HG03575 (cell line): ENCODE measurements at regions not wholly inside any gene's neighbourhood (a gene's known extent, or its start where the extent isn't known, plus 50 kb on each side); places are given as distances from the start of the nearest gene placed in this dataset.

Source experiments
- ATAC-seq: cut with Tn5 transposase; IDR thresholded peaks from one replicate; pipeline ENCODE4 v1.9.1; 2021; ENCODE audit not compliant: unreplicated experiment, insufficient number of reproducible peaks, low FRiP score; ENCODE audit errors: extremely low read depth

DNA sequence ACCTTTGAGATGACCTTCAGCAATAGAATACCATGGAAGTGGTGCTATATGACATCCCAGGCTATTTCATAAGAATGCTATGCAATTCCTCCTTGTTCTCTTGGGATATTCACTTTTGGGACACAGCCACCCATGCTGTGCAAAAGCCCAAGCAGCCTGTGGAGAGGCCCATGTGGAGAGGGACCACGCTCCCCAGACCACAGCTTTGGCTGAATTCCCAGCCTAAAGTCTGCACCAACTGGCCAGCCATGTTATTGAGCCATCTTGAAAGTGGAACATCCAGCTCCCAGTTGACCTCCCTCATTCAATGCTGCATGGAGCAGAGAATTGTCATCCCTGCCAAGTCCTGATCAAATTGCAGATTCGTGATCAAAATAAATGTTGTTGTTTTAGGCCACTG, 275.1 kb downstream of the SUDS3 start:
- ATAC-seq = no peak

DNA sequence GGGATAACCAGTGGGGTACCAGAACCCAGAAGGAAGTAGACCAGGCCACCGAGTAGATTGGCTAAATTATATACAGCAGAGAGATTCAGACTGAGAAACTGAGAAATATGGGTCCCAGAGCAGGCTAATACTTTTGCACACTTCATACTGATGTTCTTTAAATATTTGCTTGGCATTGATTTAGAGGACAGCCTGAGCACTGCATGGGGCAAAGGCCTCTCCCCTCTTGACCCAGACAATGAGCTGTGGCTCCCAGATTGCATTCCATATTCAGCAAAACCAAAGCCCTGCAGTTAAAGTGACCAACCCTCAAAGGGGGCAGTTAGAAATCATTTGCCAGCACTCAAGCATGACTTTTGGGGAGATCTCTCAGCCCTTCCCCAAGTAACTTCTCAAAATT, 279.2 kb downstream of the SUDS3 start:
- no peak for ATAC-seq

- ATAC-seq = no peak
Observed at GRCh38 chr12:118680356-118680963, 300.9 kb upstream of the SRRM4 start.

- ATAC-seq = peak; percentile 86
Observed at GRCh38 chr12:118682656-118683055, 298.7 kb upstream of the SRRM4 start.

- no peak for ATAC-seq
Observed at GRCh38 chr12:118685983-118686607, 295.2 kb upstream of the SRRM4 start.

- ATAC-seq = peak; percentile 81
Observed at GRCh38 chr12:118689793-118690192, 291.5 kb upstream of the SRRM4 start.

DNA sequence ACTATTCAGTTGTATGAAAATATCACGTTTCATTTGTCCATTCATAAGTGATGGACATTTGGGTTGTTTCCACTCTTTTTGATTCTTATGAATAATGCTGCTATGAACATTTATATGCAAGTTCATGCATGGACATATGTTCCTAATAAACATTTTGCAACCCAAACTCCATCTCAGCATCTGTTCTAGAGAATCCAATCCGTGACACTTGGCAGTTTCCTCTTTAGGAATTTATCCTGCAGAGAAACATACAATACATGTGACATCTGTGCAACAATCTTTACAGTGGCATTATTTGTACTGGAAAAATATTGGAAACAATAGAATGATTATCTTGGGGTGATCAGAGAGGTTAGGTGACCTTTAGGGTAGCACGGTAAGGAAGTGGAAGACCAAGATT, 290.8 kb upstream of the SRRM4 start:
- no peak for ATAC-seq

DNA sequence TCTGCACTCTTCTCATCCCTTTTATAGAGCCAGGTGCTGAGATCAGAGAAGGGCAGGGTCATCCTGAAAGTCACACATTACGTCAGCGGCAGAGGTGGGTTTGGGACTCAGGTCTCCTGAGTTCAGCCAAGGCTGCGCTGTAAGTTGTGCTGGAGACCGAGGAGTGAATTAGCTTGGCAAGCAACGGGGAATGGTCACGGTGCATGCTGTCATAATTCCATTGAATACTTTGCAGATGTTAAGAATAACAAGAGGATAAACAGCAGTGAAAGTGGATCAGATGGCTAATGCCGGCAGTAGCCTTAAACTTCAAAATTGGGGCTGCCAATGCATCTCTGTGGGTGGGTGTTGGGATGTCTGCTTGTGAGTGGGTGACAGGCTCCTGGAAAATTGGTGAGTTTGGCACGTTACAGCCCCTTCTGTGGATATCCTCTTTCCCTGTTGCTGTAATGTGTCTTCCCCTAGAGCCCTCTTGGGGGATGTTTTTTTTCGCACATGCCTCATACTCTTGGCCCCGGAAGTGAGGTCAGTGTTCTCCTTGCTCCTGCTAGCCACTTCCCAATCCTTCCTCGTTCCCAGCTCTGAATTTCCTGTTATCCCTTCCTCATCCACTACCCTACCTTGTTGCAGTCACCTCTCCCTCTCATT, 287.1 kb upstream of the SRRM4 start:
- no peak for ATAC-seq

DNA sequence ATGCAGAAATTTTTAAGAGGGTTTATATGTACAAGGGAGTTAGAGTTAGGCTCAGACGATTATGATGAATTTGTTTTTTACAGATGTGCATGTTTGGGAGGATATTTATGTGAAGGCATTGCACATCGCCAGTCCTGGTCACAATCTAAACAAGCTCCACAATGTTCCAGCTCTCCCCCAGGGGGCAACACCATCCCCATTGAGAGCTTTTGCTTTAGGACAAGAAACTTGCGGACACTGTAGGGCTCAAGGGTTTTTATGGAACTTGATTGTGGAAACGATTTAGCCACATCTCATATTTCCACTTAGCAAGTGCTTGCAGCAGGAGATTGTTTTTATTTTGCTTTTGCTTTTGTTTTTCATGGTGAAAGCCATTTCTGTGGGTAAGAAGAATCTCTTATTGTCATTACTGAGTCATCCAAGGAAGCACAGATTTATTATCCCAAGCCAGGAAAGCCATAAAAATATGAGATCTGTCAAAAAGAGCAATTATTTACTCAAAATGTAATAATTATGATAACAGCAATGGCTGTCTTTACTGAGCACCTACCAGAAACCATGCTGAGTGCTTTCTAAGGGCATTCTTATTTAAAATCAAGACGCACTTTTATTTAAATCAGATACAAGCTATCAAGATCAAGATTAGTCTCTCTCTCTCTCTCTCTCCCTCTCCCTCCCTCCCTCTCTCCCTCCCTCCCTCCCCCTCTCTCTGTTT, 276.7 kb upstream of the SRRM4 start:
- no peak for ATAC-seq

DNA sequence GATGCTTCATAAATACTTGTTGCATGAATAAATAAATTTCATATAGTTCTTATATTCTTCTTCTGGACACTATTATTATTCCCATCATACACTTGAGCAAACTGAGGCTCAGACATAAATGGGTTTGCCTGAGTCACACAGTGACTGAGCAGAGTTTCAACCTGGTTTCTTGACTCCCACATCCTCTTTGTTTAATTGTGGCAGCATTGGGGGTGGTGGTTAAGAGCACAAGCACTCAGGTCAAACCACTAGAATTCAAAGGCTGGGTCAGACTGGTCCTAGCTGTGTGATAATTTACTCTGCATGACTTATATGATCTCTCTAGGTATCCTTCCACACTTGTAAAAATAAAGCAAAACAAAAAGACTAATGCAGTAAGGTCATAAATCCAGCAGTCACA, 274.9 kb upstream of the SRRM4 start:
- ATAC-seq = no peak

DNA sequence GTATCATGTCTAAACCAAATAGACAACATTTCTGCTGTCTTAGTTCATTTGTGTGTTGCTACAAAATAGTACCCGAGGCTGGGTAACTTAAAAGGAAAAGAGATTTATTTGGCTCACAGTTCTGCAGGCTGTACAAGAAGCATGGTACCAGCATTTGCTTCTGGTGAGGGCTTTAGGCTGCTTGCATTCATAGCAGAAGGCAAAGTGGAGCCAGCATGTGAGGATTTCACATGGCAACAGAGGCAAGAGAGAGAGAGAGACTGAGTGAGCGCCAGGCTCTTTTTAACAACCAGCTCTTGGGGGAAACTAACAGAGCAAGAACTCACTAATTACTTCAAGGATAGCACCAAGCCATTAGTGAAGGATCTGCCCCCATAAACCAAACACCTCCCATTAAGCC, 271.4 kb upstream of the SRRM4 start:
- ATAC-seq = no peak

- no peak for ATAC-seq
Observed at GRCh38 chr12:118711185-118711584, 270.2 kb upstream of the SRRM4 start.

DNA sequence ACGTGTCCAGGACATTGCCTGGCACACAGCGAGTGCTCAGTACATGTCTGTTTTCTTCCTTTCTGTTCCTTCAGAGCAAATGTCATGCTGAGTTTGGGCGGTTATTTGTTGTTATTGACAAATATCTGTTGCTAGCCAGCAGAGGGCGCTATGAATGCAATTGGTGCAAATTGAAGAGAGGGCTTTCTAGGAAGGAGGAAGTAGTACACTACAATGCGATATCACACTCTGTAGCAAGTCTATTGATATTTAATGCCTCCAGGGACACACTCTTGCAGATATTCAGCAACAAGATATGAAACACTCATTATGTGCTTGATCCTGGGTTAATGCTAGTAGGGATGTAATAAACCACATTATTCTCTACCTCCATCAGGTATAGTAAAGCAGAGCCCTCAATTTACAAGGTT, 267.3 kb upstream of the SRRM4 start:
- ATAC-seq = no peak

GRCh38 chr12:118714500-118714899, 266.8 kb upstream of the SRRM4 start:
- no peak for ATAC-seq

DNA sequence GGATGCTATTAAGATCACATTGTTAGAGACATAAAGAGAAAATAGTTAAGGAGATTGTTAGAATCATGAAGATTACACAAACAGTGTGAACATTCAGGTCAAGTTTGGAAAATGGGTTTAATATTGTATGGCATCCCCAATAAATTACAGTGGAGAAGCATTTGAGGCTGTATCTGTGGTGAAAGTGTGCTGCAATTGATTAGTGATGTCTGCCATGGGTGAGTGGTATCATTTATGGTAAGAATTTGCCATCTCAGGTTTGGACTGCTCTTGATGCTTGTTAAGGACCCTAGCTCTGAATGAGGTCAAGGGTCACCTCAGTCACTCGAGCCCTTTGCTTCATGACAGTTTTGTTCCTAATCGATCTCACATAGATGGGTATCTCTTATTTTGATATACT, 265.7 kb upstream of the SRRM4 start:
- no peak for ATAC-seq

GRCh38 chr12:118727196-118727978, 254.0 kb upstream of the SRRM4 start:
- ATAC-seq = no peak

GRCh38 chr12:118727979-118728366, 253.4 kb upstream of the SRRM4 start:
- no peak for ATAC-seq

GRCh38 chr12:118734266-118734665, 247.1 kb upstream of the SRRM4 start:
- no peak for ATAC-seq

DNA sequence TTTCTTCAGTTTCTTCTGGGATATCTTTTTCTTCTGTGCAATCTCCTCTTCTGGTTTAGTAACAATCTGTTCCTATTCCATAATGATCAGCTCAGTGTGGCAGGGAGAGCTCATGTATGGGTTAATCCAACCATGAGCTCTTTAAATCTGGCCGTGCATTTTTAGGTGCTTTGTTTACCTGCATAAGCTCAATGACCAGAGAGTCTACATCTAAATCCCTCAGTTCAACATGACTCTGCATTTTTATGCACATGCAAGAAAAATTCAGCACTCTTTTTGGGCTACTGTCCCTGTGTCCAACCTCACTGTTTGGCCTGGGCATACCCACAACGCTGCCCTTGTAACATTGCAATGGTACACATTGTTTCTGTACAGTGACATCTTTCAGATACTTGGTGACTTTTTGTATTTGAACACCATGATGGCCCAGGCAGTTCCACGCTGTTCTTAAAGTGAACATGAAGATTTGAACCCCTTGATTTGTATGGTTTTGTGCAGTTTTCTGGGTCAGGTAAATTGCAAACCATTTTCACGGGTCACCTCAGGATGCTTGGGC, 243.3 kb upstream of the SRRM4 start:
- no peak for ATAC-seq
